B cell (primary cell): ENCODE measurements at regions not wholly inside any gene's neighbourhood (a gene's known extent, or its start where the extent isn't known, plus 50 kb on each side); places are given as distances from the start of the nearest gene placed in this dataset.
A peak's percentile ranks its signal among the peaks of the same experiment; 100 is the strongest.
"Not testable (repeated sequence)": the region's sequence is repeated elsewhere in the genome, so short reads cannot be mapped to it uniquely, and the experiment has no call there.

ENCODE experiments used
- ATAC-seq: fragments of 200-7000 bp; cut with Tn5 transposase; one replicate; pipeline ENCODE4 v1.10.0; 2021; ENCODE audit warnings: low read depth, mild to moderate bottlenecking, moderate number of reproducible peaks, moderate library complexity
- CTCF ChIA-PET: fragments of 350-600 bp; sonication (Branson Sonifier 250); formaldehyde crosslinking; loops from one replicate; lab custom pipeline; 2021; ENCODE audit warnings: antibody characterized with exemption, inconsistent platforms; lab: Charles Lee
- POLR2A ChIA-PET: fragments of 350-600 bp; sonication (Branson Sonifier 250); formaldehyde crosslinking; loops from one replicate; lab custom pipeline; 2021; ENCODE audit warnings: antibody characterized with exemption; lab: Charles Lee
- DNase-seq: peaks from one replicate; pipeline ENCODE4 v3.0.0; 2013
- H2AFZ ChIP-seq: 2 replicates; pipeline ENCODE4 v1.6.1; 2012; ENCODE audit warnings: mild to moderate bottlenecking, low read depth, low read length; ENCODE audit not compliant: insufficient read depth, poor library complexity, severe bottlenecking
- H3K27ac ChIP-seq, 2 donors: 1 replicate in 1 of 2; 2 replicates in 1 of 2; pipeline ENCODE4 v1.5.1; 2012 to 2013; ENCODE audit warnings: low read length in 2 of 2, mild to moderate bottlenecking in 2 of 2, moderate library complexity in 1 of 2
- H3K27me3 ChIP-seq, 4 experiments: fragments of 200-600 bp in 1 of 4; sonication (generic) in 1 of 4; replicated peaks in 1 of 4; 1 replicate in 2 of 4; 2 replicates in 2 of 4; pipeline versions ENCODE4 v1.6.1 to v1.7.0; 2013 to 2016; ENCODE audit warnings: low read length in 3 of 4, mild to moderate bottlenecking in 2 of 4, mixed read lengths in 1 of 4, moderate library complexity in 1 of 4; ENCODE audit not compliant: insufficient read depth in 4 of 4, control insufficient read depth in 3 of 4; ENCODE audit errors: control extremely low read depth in 1 of 4
- H3K36me3 ChIP-seq, 2 experiments: replicated peaks in 1 of 2; 1 replicate in 1 of 2; 2 replicates in 1 of 2; pipeline versions ENCODE4 v1.6.1 to v1.7.1; 2013; ENCODE audit warnings: low read length in 1 of 2; ENCODE audit not compliant: insufficient read depth in 2 of 2, control insufficient read depth in 1 of 2; ENCODE audit errors: control extremely low read depth in 1 of 2, extremely low read depth in 1 of 2
- H3K4me1 ChIP-seq, 2 donors: fragments of 200-600 bp in 1 of 2; sonication (generic) in 1 of 2; 1 replicate in 1 of 2; 2 replicates in 1 of 2; pipeline versions ENCODE4 v1.5.1 to v1.6.1; 2013 to 2017; ENCODE audit warnings: low read length in 2 of 2; ENCODE audit not compliant: control insufficient read depth in 2 of 2, insufficient read depth in 2 of 2
- H3K4me2 ChIP-seq: replicated peaks from 2 replicates; pipeline ENCODE3; 2012; ENCODE audit warnings: mild to moderate bottlenecking, low read depth, low read length; ENCODE audit not compliant: poor library complexity, severe bottlenecking
- H3K4me3 ChIP-seq, 5 experiments: fragments of 200-600 bp in 1 of 5; sonication (generic) in 1 of 5; 1 replicate in 3 of 5; 2 replicates in 2 of 5; pipeline versions ENCODE4 v1.5.1 to v1.7.0; 2011 to 2016; ENCODE audit warnings: low read length in 4 of 5, mild to moderate bottlenecking in 4 of 5, low read depth in 2 of 5, control low read depth in 1 of 5, moderate library complexity in 1 of 5; ENCODE audit not compliant: insufficient read depth in 1 of 5; ENCODE audit errors: control extremely low read depth in 1 of 5, extremely low read depth in 1 of 5
- H3K79me2 ChIP-seq: fragments of 200-600 bp; sonication (generic); one replicate; pipeline ENCODE4 v1.6.0; 2016; ENCODE audit warnings: low read length; ENCODE audit not compliant: control insufficient read depth, insufficient read depth
- H3K9ac ChIP-seq: fragments of 200-600 bp; sonication (generic); 2 replicates; pipeline ENCODE4 v1.6.1; 2017; ENCODE audit warnings: mild to moderate bottlenecking, low read length, moderate library complexity
- H3K9me3 ChIP-seq, 3 donors: one replicate each; pipeline versions ENCODE4 v1.6.1 to v1.7.1; 2013; ENCODE audit warnings: low read length in 2 of 3; ENCODE audit not compliant: control insufficient read depth in 2 of 3, insufficient read depth in 1 of 3; ENCODE audit errors: control extremely low read depth in 1 of 3
- H4K20me1 ChIP-seq: 2 replicates; pipeline ENCODE4 v1.6.0; 2012; ENCODE audit warnings: mild to moderate bottlenecking, low read length; ENCODE audit not compliant: insufficient read depth, control insufficient read depth, poor library complexity, severe bottlenecking
- H3K27ac Mint-ChIP-seq: one replicate; pipeline ENCODE4 v1.8.0; 2021; ENCODE audit warnings: mixed read lengths
- H3K27me3 Mint-ChIP-seq: one replicate; pipeline ENCODE4 v1.8.0; 2021; ENCODE audit warnings: mixed read lengths
- H3K4me1 Mint-ChIP-seq: one replicate; pipeline ENCODE4 v1.8.0; 2021; ENCODE audit warnings: mixed read lengths
- H3K4me3 Mint-ChIP-seq: one replicate; pipeline ENCODE4 v1.8.0; 2021; ENCODE audit warnings: mixed read lengths
- H3K9me3 Mint-ChIP-seq: one replicate; pipeline ENCODE4 v1.8.0; 2022; ENCODE audit warnings: mixed read lengths; ENCODE audit not compliant: insufficient read depth
- WGBS: methylation state at CpG from one replicate; pipeline ENCODE4 v1.1.5; 2013; ENCODE audit warnings: missing lambda C conversion rate; ENCODE audit not compliant: insufficient coverage; 5-methylcytosine and 5-hydroxymethylcytosine counted together
- intact Hi-C: fragments of 100-400 bp; cut with micrococcal nuclease; formaldehyde crosslinking; loops from one replicate; pipeline ENCODE4 v1.10.0; 2022

GRCh38 chr16:31983666-31984065, 110.1 kb downstream of the ZNF267 start:
- H3K27ac ChIP-seq, CTCF ChIA-PET, H3K36me3 ChIP-seq, H3K4me1 ChIP-seq, H3K27ac Mint-ChIP-seq, H3K4me3 ChIP-seq, H3K4me1 Mint-ChIP-seq, POLR2A ChIA-PET, H4K20me1 ChIP-seq, ATAC-seq, H3K27me3 ChIP-seq, H3K27me3 Mint-ChIP-seq, H3K4me2 ChIP-seq, H3K9ac ChIP-seq, H2AFZ ChIP-seq, H3K9me3 ChIP-seq, intact Hi-C loops, H3K79me2 ChIP-seq, H3K9me3 Mint-ChIP-seq, H3K4me3 Mint-ChIP-seq, DNase-seq: not testable (repeated sequence)
- no CpG with 5 or more reads among the region's 5 CpGs for WGBS

- H3K9me3 ChIP-seq, H4K20me1 ChIP-seq, H3K79me2 ChIP-seq, H3K9ac ChIP-seq, H3K4me1 ChIP-seq, ATAC-seq, H3K27ac Mint-ChIP-seq, H3K4me2 ChIP-seq, H3K27ac ChIP-seq, H3K9me3 Mint-ChIP-seq, DNase-seq, H3K27me3 Mint-ChIP-seq, H2AFZ ChIP-seq, H3K4me3 ChIP-seq, H3K36me3 ChIP-seq, H3K4me3 Mint-ChIP-seq, POLR2A ChIA-PET, H3K27me3 ChIP-seq, H3K4me1 Mint-ChIP-seq: not testable (repeated sequence)
- CTCF ChIA-PET: interaction anchor here (1.1 to 1.2 kb wide), 2 partner anchors 127 to 129 kb away, joined by 3 to 4 read pairs; no protein-coding TSS in a partner anchor
- intact Hi-C loops: loop anchor here (5.0 kb wide), 1 partner anchor 130 kb away; no protein-coding TSS in a partner anchor
- 76% methylated on average over 2 of the region's 6 CpGs for WGBS
These were observed 113.3 kb downstream of the ZNF267 start for GRCh38 chr16:31986895-31987294.

- H3K9me3 Mint-ChIP-seq, H3K27ac Mint-ChIP-seq, H3K4me3 ChIP-seq, DNase-seq, H3K36me3 ChIP-seq, H3K4me2 ChIP-seq, H3K9ac ChIP-seq, H3K27ac ChIP-seq, H3K27me3 Mint-ChIP-seq, H3K27me3 ChIP-seq, H4K20me1 ChIP-seq, H3K4me3 Mint-ChIP-seq, H3K79me2 ChIP-seq, POLR2A ChIA-PET, H3K4me1 Mint-ChIP-seq, CTCF ChIA-PET, H3K4me1 ChIP-seq, H3K9me3 ChIP-seq, H2AFZ ChIP-seq: not testable (repeated sequence)
- peak; percentile 64 for ATAC-seq
- WGBS: no CpG with 5 or more reads among the region's 23 CpGs
- intact Hi-C loops: loop anchor here (5.0 kb wide), 1 partner anchor 132 kb away; no protein-coding TSS in a partner anchor
These were observed 115.3 kb downstream of the ZNF267 start for GRCh38 chr16:31988595-31989581.

GRCh38 chr16:31990261-31990660, 116.7 kb downstream of the ZNF267 start:
- H3K4me3 Mint-ChIP-seq: not testable (repeated sequence)
- CTCF ChIA-PET: interaction anchor here (1.1 kb wide), 1 partner anchor 132 kb away, joined by 5 read pairs; no protein-coding TSS in a partner anchor

More at GRCh38 chr16:31990261-31990660, 116.7 kb downstream of the ZNF267 start:
- ATAC-seq, H4K20me1 ChIP-seq, H3K4me3 ChIP-seq, POLR2A ChIA-PET, H3K4me2 ChIP-seq, H3K27me3 Mint-ChIP-seq, H3K9me3 Mint-ChIP-seq, H3K36me3 ChIP-seq, H3K27ac ChIP-seq, DNase-seq, intact Hi-C loops, H2AFZ ChIP-seq, H3K9me3 ChIP-seq, H3K4me1 Mint-ChIP-seq, H3K4me1 ChIP-seq, H3K27me3 ChIP-seq, H3K79me2 ChIP-seq, H3K27ac Mint-ChIP-seq, H3K9ac ChIP-seq: not testable (repeated sequence)
- WGBS: no CpG with 5 or more reads among the region's 7 CpGs
